ENCODE measurements at regions not wholly inside any gene's neighbourhood (a gene's known extent, or its start where the extent isn't known, plus 50 kb on each side); places are given as distances from the start of the nearest gene placed in this dataset.

GRCh38 chr9:97128919-97129318, 90.0 kb upstream of the CTSV start:
- Histone ChIP-seq H3K79me1 (ENCODE audit: low read length) (no peaks in the 10 kb centered on the region), H2BK12ac (ENCODE audit: low read length) (no peak overlapping the region), H3K4me2 (ENCODE audit: low read length) (no peak overlapping the region), H3K4me3 (ENCODE audit: low read depth, low read length) (no peak overlapping the region), H3K9me3 (ENCODE audit: insufficient read depth, low read depth, low read length) (peaks cover 12% of the 10 kb centered on the region), H3K4ac (ENCODE audit: low read depth, low read length) (no peak overlapping the region), H4K12ac (ENCODE audit: low read depth, low read length) (no peak overlapping the region), H3K4me1 (ENCODE audit: control insufficient read depth in 1 of 2, insufficient read depth in 2 of 2, low read length in 2 of 2) (no peaks in the 10 kb centered on the region), H3K9ac (ENCODE audit: low read length) (no peak overlapping the region), H3K79me2 (ENCODE audit: control insufficient read depth, insufficient read depth, low read length, poor library complexity) (no peaks in the 10 kb centered on the region), H4K8ac (ENCODE audit: low read depth, low read length) (no peak overlapping the region), H3K23ac (ENCODE audit: low read length) (no peak overlapping the region), H2AK5ac (ENCODE audit: low read length) (no peak overlapping the region), H2AFZ (ENCODE audit: insufficient read depth, low read length, poor library complexity) (no peak overlapping the region), H3K27me3 (ENCODE audit: insufficient read depth, low read length) (no peaks in the 10 kb centered on the region), H2BK5ac (ENCODE audit: low read depth, low read length, poor library complexity) (no peak overlapping the region), H4K91ac (ENCODE audit: low read depth, low read length) (no peak overlapping the region), H3K36me3 (ENCODE audit: control insufficient read depth in 1 of 2, insufficient read depth in 2 of 2, low read length in 2 of 2) (peaks cover 0 to 5% of the 10 kb centered on the region in 2 experiments), H2BK120ac (ENCODE audit: insufficient read depth, low read length, poor library complexity) (no peak overlapping the region), H3K18ac (ENCODE audit: low read length) (no peak overlapping the region), H3K27ac (ENCODE audit: low read depth, low read length) (no peak overlapping the region), H3K14ac (ENCODE audit: low read length) (no peak overlapping the region)
- no peak for DNase-seq
- no CpG with 5 or more reads among the region's 3 CpGs for WGBS (ENCODE audit: extremely low coverage, insufficient coverage, insufficient read length)

GRCh38 chr9:97124256-97124655, 85.3 kb upstream of the CTSV start:
- Histone ChIP-seq H2BK12ac (ENCODE audit: low read length) (no peak overlapping the region), H3K79me2 (ENCODE audit: control insufficient read depth, insufficient read depth, low read length, poor library complexity) (peaks cover 2% of the 10 kb centered on the region), H3K14ac (ENCODE audit: low read length) (no peak overlapping the region), H3K9ac (ENCODE audit: low read length) (no peak overlapping the region), H3K4ac (ENCODE audit: low read depth, low read length) (no peak overlapping the region), H3K23ac (ENCODE audit: low read length) (no peak overlapping the region), H3K9me3 (ENCODE audit: insufficient read depth, low read depth, low read length) (peaks cover 4% of the 10 kb centered on the region), H3K27ac (ENCODE audit: low read depth, low read length) (no peak overlapping the region), H3K4me2 (ENCODE audit: low read length) (no peak overlapping the region), H3K27me3 (ENCODE audit: insufficient read depth, low read length) (no peaks in the 10 kb centered on the region), H3K79me1 (ENCODE audit: low read length) (peaks cover 6% of the 10 kb centered on the region), H3K4me1 (ENCODE audit: control insufficient read depth in 1 of 2, insufficient read depth in 2 of 2, low read length in 2 of 2) (peaks cover 10% of the 10 kb centered on the region in 2 experiments), H2BK5ac (ENCODE audit: low read depth, low read length, poor library complexity) (no peak overlapping the region), H4K12ac (ENCODE audit: low read depth, low read length) (no peak overlapping the region), H3K4me3 (ENCODE audit: low read depth, low read length) (no peak overlapping the region), H3K36me3 (ENCODE audit: control insufficient read depth in 1 of 2, insufficient read depth in 2 of 2, low read length in 2 of 2) (peaks cover 3 to 4% of the 10 kb centered on the region in 2 experiments), H2AFZ (ENCODE audit: insufficient read depth, low read length, poor library complexity) (no peak overlapping the region), H3K18ac (ENCODE audit: low read length) (no peak overlapping the region), H2AK5ac (ENCODE audit: low read length) (no peak overlapping the region), H4K8ac (ENCODE audit: low read depth, low read length) (no peak overlapping the region), H2BK120ac (ENCODE audit: insufficient read depth, low read length, poor library complexity) (no peak overlapping the region), H4K91ac (ENCODE audit: low read depth, low read length) (no peak overlapping the region)
- no peak for DNase-seq
- no CpG with 5 or more reads among the region's 4 CpGs for WGBS (ENCODE audit: extremely low coverage, insufficient coverage, insufficient read length)

- no CpG with 5 or more reads among the region's 2 CpGs for WGBS (ENCODE audit: extremely low coverage, insufficient coverage, insufficient read length)
- Histone ChIP-seq H3K9me3 (ENCODE audit: insufficient read depth, low read depth, low read length) (no peaks in the 10 kb centered on the region), H3K14ac (ENCODE audit: low read length) (no peak overlapping the region), H2AK5ac (ENCODE audit: low read length) (no peak overlapping the region), H3K79me2 (ENCODE audit: control insufficient read depth, insufficient read depth, low read length, poor library complexity) (no peaks in the 10 kb centered on the region), H3K27me3 (ENCODE audit: insufficient read depth, low read length) (no peaks in the 10 kb centered on the region), H2BK12ac (ENCODE audit: low read length) (no peak overlapping the region), H3K4me1 (ENCODE audit: control insufficient read depth in 1 of 2, insufficient read depth in 2 of 2, low read length in 2 of 2) (no peaks in the 10 kb centered on the region), H2BK120ac (ENCODE audit: insufficient read depth, low read length, poor library complexity) (no peak overlapping the region), H3K36me3 (ENCODE audit: control insufficient read depth in 1 of 2, insufficient read depth in 2 of 2, low read length in 2 of 2) (no peaks in the 10 kb centered on the region), H3K79me1 (ENCODE audit: low read length) (no peaks in the 10 kb centered on the region), H2BK5ac (ENCODE audit: low read depth, low read length, poor library complexity) (no peak overlapping the region), H4K91ac (ENCODE audit: low read depth, low read length) (peak overlapping the region; percentile 24), H3K4me2 (ENCODE audit: low read length) (no peak overlapping the region), H3K18ac (ENCODE audit: low read length) (no peak overlapping the region), H4K12ac (ENCODE audit: low read depth, low read length) (no peak overlapping the region), H4K8ac (ENCODE audit: low read depth, low read length) (no peak overlapping the region), H3K23ac (ENCODE audit: low read length) (no peak overlapping the region), H3K4me3 (ENCODE audit: low read depth, low read length) (no peak overlapping the region), H3K9ac (ENCODE audit: low read length) (no peak overlapping the region), H3K4ac (ENCODE audit: low read depth, low read length) (no peak overlapping the region), H3K27ac (ENCODE audit: low read depth, low read length) (no peak overlapping the region), H2AFZ (ENCODE audit: insufficient read depth, low read length, poor library complexity) (no peak overlapping the region)
- DNase-seq, result no peak
These were observed 71.8 kb upstream of the CTSV start for GRCh38 chr9:97110696-97111095.

GRCh38 chr9:97109194-97109811, 70.4 kb upstream of the CTSV start:
- H4K8ac ChIP-seq (ENCODE audit: low read depth, low read length), result no peak overlapping the region
- WGBS (ENCODE audit: extremely low coverage, insufficient coverage, insufficient read length), result no CpG with 5 or more reads among the region's 4 CpGs
- no peak overlapping the region for H4K91ac ChIP-seq (ENCODE audit: low read depth, low read length)

More at GRCh38 chr9:97109194-97109811, 70.4 kb upstream of the CTSV start:
- Histone ChIP-seq H4K12ac (ENCODE audit: low read depth, low read length) (no peak overlapping the region), H3K79me2 (ENCODE audit: control insufficient read depth, insufficient read depth, low read length, poor library complexity) (no peaks in the 10 kb centered on the region), H3K18ac (ENCODE audit: low read length) (no peak overlapping the region), H3K36me3 (ENCODE audit: control insufficient read depth in 1 of 2, insufficient read depth in 2 of 2, low read length in 2 of 2) (no peaks in the 10 kb centered on the region), H3K9ac (ENCODE audit: low read length) (no peak overlapping the region), H2BK12ac (ENCODE audit: low read length) (no peak overlapping the region), H3K4ac (ENCODE audit: low read depth, low read length) (no peak overlapping the region), H3K79me1 (ENCODE audit: low read length) (no peaks in the 10 kb centered on the region), H3K14ac (ENCODE audit: low read length) (no peak overlapping the region), H2AK5ac (ENCODE audit: low read length) (no peak overlapping the region), H2BK5ac (ENCODE audit: low read depth, low read length, poor library complexity) (no peak overlapping the region), H3K27me3 (ENCODE audit: insufficient read depth, low read length) (no peaks in the 10 kb centered on the region), H3K4me3 (ENCODE audit: low read depth, low read length) (no peak overlapping the region), H3K9me3 (ENCODE audit: insufficient read depth, low read depth, low read length) (no peaks in the 10 kb centered on the region), H3K4me1 (ENCODE audit: control insufficient read depth in 1 of 2, insufficient read depth in 2 of 2, low read length in 2 of 2) (no peaks in the 10 kb centered on the region), H2AFZ (ENCODE audit: insufficient read depth, low read length, poor library complexity) (no peak overlapping the region), H2BK120ac (ENCODE audit: insufficient read depth, low read length, poor library complexity) (no peak overlapping the region), H3K4me2 (ENCODE audit: low read length) (no peak overlapping the region), H3K27ac (ENCODE audit: low read depth, low read length) (no peak overlapping the region), H3K23ac (ENCODE audit: low read length) (no peak overlapping the region)
- peak; percentile 61 to 74 for DNase-seq

Measured in trophoblast cell (in vitro differentiated cells and primary cell).